Endodermal cell (in vitro differentiated cells): ENCODE measurements at regions not wholly inside any gene's neighbourhood (a gene's known extent, or its start where the extent isn't known, plus 50 kb on each side); places are given as distances from the start of the nearest gene placed in this dataset.

Source experiments
- DNase-seq: peaks from one replicate; pipeline ENCODE4 v3.0.0-alpha.2; 2017
- H3K27ac ChIP-seq: 2 replicates; pipeline ENCODE4 v1.5.1; 2013; ENCODE audit warnings: mild to moderate bottlenecking, low read depth, low read length, moderate library complexity
- H3K27me3 ChIP-seq: 2 replicates; pipeline ENCODE4 v1.6.1; 2013; ENCODE audit warnings: mild to moderate bottlenecking, low read length, moderate library complexity; ENCODE audit not compliant: insufficient read depth, control insufficient read depth, poor library complexity, severe bottlenecking
- H3K36me3 ChIP-seq: 2 replicates; pipeline ENCODE4 v1.7.0; 2013; ENCODE audit warnings: mild to moderate bottlenecking, low read length, moderate library complexity; ENCODE audit not compliant: control insufficient read depth, insufficient read depth
- H3K4me1 ChIP-seq: one replicate; pipeline ENCODE4 v1.7.0; 2013; ENCODE audit warnings: low read length; ENCODE audit not compliant: control insufficient read depth, insufficient read depth
- H3K4me3 ChIP-seq: 2 replicates; pipeline ENCODE4 v1.5.1; 2013; ENCODE audit warnings: mild to moderate bottlenecking, low read length, moderate library complexity
- H3K9ac ChIP-seq: 2 replicates; pipeline ENCODE4 v1.6.1; 2013; ENCODE audit warnings: mild to moderate bottlenecking, low read length, moderate library complexity; ENCODE audit not compliant: poor library complexity, severe bottlenecking; ENCODE audit errors: extremely low read depth
- H3K9me3 ChIP-seq: 2 replicates; pipeline ENCODE4 v1.6.1; 2013; ENCODE audit warnings: mild to moderate bottlenecking, low read length, moderate library complexity; ENCODE audit not compliant: control insufficient read depth
- H3K27ac Mint-ChIP-seq: 2 replicates; pipeline ENCODE4 v1.8.0; 2020; ENCODE audit warnings: mixed read lengths
- H3K27me3 Mint-ChIP-seq: 2 replicates; pipeline ENCODE4 v1.8.0; 2021; ENCODE audit warnings: mild to moderate bottlenecking, mixed read lengths; ENCODE audit not compliant: insufficient read depth
- H3K36me3 Mint-ChIP-seq: 2 replicates; pipeline ENCODE4 v1.8.0; 2020; ENCODE audit warnings: low read depth, mixed read lengths
- H3K4me1 Mint-ChIP-seq: 2 replicates; pipeline ENCODE4 v1.8.0; 2020; ENCODE audit warnings: mixed read lengths
- H3K4me3 Mint-ChIP-seq: 2 replicates; pipeline ENCODE4 v1.8.0; 2020; ENCODE audit warnings: mild to moderate bottlenecking, moderate library complexity, mixed read lengths
- H3K9me3 Mint-ChIP-seq: 2 replicates; pipeline ENCODE4 v1.8.0; 2020; ENCODE audit warnings: mild to moderate bottlenecking, mixed read lengths
- whole genome bisulfite sequencing, 2 experiments: methylation state at CpG; one replicate each; pipeline versions ENCODE4 v1.1.5 to v1.1.7; 2013; ENCODE audit warnings: missing lambda C conversion rate in 2 of 2, mixed read lengths in 1 of 2; ENCODE audit not compliant: insufficient coverage in 1 of 2, insufficient read length in 1 of 2; 5-methylcytosine and 5-hydroxymethylcytosine counted together
- TF ChIP-seq, protein P1 (sequence below): fragments of 200-600 bp; sonication (generic); conservative IDR thresholded peaks from 2 replicates; pipeline ENCODE4 v1.5.0; 2021; ENCODE audit warnings: antibody characterized with exemption, mild to moderate bottlenecking

DNA sequence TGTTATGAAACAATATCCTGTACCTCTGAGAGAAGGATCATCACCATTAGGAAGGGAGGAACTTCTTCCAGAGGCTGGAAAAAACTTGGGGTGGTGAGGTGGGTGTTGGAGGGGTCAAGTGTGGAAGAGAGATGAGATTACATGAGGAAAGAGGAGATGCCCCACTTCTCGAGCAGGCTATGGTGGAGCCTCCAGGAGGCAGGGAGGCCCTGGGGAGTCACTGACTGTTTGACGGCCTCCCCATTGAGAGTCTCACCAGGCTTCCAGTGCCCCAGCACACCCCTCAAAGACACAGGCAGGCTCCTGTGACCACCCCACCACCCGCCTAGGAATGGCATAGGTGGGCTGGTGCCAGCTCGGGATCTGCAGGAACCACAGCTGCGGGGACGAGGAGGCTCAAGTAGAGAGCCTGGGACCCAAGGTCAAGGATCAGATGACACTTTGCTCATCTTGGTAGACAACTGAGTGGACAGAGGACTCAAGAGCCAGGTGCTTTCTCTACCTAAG is 185.3 kb upstream of the GDF10 start:
- Mint-ChIP-seq H3K4me1 (no peaks in the 10 kb centered on the region), H3K4me3 (no peak overlapping the region), H3K9me3 (no peaks in the 10 kb centered on the region), H3K27me3 (peaks cover 2% of the 10 kb centered on the region), H3K27ac (no peak overlapping the region), H3K36me3 (no peaks in the 10 kb centered on the region)
- Histone ChIP-seq H3K27me3 (no peaks in the 10 kb centered on the region), H3K9me3 (no peaks in the 10 kb centered on the region), H3K4me3 (no peak overlapping the region), H3K36me3 (no peaks in the 10 kb centered on the region), H3K27ac (no peak overlapping the region), H3K9ac (no peak overlapping the region), H3K4me1 (no peaks in the 10 kb centered on the region)
- WGBS, 2 experiments = 83% methylated on average over 6 of the region's 6 CpGs; no CpG with 5 or more reads in 1 of the 2 experiments
- TF ChIP-seq, protein P1, sequence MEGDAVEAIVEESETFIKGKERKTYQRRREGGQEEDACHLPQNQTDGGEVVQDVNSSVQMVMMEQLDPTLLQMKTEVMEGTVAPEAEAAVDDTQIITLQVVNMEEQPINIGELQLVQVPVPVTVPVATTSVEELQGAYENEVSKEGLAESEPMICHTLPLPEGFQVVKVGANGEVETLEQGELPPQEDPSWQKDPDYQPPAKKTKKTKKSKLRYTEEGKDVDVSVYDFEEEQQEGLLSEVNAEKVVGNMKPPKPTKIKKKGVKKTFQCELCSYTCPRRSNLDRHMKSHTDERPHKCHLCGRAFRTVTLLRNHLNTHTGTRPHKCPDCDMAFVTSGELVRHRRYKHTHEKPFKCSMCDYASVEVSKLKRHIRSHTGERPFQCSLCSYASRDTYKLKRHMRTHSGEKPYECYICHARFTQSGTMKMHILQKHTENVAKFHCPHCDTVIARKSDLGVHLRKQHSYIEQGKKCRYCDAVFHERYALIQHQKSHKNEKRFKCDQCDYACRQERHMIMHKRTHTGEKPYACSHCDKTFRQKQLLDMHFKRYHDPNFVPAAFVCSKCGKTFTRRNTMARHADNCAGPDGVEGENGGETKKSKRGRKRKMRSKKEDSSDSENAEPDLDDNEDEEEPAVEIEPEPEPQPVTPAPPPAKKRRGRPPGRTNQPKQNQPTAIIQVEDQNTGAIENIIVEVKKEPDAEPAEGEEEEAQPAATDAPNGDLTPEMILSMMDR = no peak
- peak; percentile 33 for DNase-seq

DNA sequence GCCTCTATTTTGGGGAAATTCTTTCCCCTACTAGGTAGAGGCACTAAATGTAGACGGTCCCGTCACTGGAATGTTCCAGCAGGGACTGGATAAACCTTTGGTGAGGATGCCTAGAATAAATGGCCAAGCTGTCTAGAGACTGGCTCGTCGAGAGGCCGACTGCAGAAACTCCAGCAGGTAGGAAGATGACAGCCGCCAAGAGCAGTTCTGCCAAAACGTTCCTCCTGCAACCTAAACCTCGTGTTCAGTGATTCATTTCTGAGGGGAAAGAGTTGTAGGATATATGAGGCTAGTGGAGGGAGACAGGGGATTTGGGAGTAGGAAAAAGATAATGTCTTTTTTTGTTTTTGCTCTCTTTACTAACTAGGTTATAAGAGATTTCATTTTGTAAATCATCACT is 184.7 kb upstream of the GDF10 start:
- Histone ChIP-seq H3K36me3 (no peaks in the 10 kb centered on the region), H3K9me3 (no peaks in the 10 kb centered on the region), H3K27me3 (no peaks in the 10 kb centered on the region), H3K4me3 (no peak overlapping the region), H3K4me1 (no peaks in the 10 kb centered on the region), H3K27ac (no peak overlapping the region), H3K9ac (no peak overlapping the region)
- no peaks in the 10 kb centered on the region for H3K9me3 Mint-ChIP-seq
- no peaks in the 10 kb centered on the region for H3K36me3 Mint-ChIP-seq
- H3K27me3 Mint-ChIP-seq = peaks cover 2% of the 10 kb centered on the region
- TF ChIP-seq, protein P1 = no peak
- no peaks in the 10 kb centered on the region for H3K4me1 Mint-ChIP-seq
- WGBS, 2 experiments = 91 to 92% methylated on average over 8 of the region's 8 CpGs
- DNase-seq = peak; percentile 13
- H3K27ac Mint-ChIP-seq = no peak overlapping the region
- H3K4me3 Mint-ChIP-seq = no peak overlapping the region

DNA sequence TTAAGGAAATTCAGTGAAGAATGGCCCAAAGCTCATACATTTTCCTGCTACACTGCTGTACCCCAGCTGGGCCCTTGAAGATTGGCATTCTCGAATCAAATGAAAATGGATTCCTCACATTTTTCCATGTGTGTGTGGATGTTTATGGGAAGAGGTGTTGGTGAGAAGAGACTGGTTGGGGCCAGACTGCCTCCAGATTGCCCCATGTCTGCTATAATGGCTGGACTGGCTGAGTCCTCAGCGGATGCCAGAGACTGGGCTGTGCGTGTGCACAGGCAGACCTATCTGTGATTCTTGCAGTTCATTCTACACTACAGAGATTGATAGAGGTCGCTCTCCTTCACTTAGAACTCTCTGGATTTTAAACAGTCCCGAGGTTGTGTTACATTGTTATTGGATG is 183.6 kb upstream of the GDF10 start:
- H3K27me3 Mint-ChIP-seq = peaks cover 2% of the 10 kb centered on the region
- H3K36me3 Mint-ChIP-seq = no peaks in the 10 kb centered on the region
- Histone ChIP-seq H3K27ac (no peak overlapping the region), H3K9ac (no peak overlapping the region), H3K4me3 (no peak overlapping the region), H3K27me3 (no peaks in the 10 kb centered on the region), H3K36me3 (no peaks in the 10 kb centered on the region), H3K4me1 (no peaks in the 10 kb centered on the region), H3K9me3 (no peaks in the 10 kb centered on the region)
- TF ChIP-seq, protein P1 = no peak
- no peak overlapping the region for H3K27ac Mint-ChIP-seq
- no peaks in the 10 kb centered on the region for H3K9me3 Mint-ChIP-seq
- H3K4me1 Mint-ChIP-seq = no peaks in the 10 kb centered on the region
- DNase-seq = no peak
- 91% methylated on average over 5 of the region's 5 CpGs; no CpG with 5 or more reads in 1 of the 2 experiments for WGBS, 2 experiments
- no peak overlapping the region for H3K4me3 Mint-ChIP-seq
